ENCODE measurements at regions not wholly inside any gene's neighbourhood (a gene's known extent, or its start where the extent isn't known, plus 50 kb on each side); places are given as distances from the start of the nearest gene placed in this dataset.

GRCh38 chr3:104175696-104176095 is 1191.0 kb upstream of the ALCAM start:
- no peaks in the 10 kb centered on the region for H3K9me2 ChIP-seq (replicated peaks; ENCODE audit: insufficient read depth)
- no peaks in the 10 kb centered on the region for H3K27me3 ChIP-seq
- no peaks in the 10 kb centered on the region for H3K9me3 ChIP-seq (ENCODE audit: low read depth)
- H3K4me2 ChIP-seq = no peak overlapping the region
- no peak overlapping the region for H3K27ac ChIP-seq
- no peak for DNase-seq (ENCODE audit: low spot score)
- no peak overlapping the region for H2AFZ ChIP-seq
- H4K20me1 ChIP-seq (ENCODE audit: insufficient read depth, poor library complexity, severe bottlenecking) = no peaks in the 10 kb centered on the region
- TF ChIP-seq EZH2 (IDR thresholded peaks at IDR 0.05; ENCODE audit: borderline replicate concordance) (no peak), EZH2phosphoT487 (IDR thresholded peaks at IDR 0.05; ENCODE audit: low read depth, severe bottlenecking, unreplicated experiment) (no peak), CTCF (IDR thresholded peaks at IDR 0.05; ENCODE audit: poor library complexity) (no peak)
- H3K4me3 ChIP-seq = no peak overlapping the region
- H3K36me3 ChIP-seq (replicated peaks; ENCODE audit: insufficient read depth, low read depth) = no peaks in the 10 kb centered on the region
- 90% methylated on average over 3 of the region's 3 CpGs for WGBS (ENCODE audit: low lambda C conversion rate, missing lambda C conversion rate)
- H3K79me2 ChIP-seq = no peaks in the 10 kb centered on the region
- H3K4me1 ChIP-seq (ENCODE audit: insufficient read depth) = no peaks in the 10 kb centered on the region

- no peak for DNase-seq (ENCODE audit: low spot score)
- Histone ChIP-seq H3K27me3 (no peaks in the 10 kb centered on the region), H3K79me2 (no peaks in the 10 kb centered on the region), H3K4me3 (no peak overlapping the region), H3K4me1 (ENCODE audit: insufficient read depth) (no peaks in the 10 kb centered on the region), H3K27ac (no peak overlapping the region), H3K4me2 (no peak overlapping the region), H3K9me2 (replicated peaks; ENCODE audit: insufficient read depth) (no peaks in the 10 kb centered on the region), H4K20me1 (ENCODE audit: insufficient read depth, poor library complexity, severe bottlenecking) (no peaks in the 10 kb centered on the region), H3K36me3 (replicated peaks; ENCODE audit: insufficient read depth, low read depth) (no peaks in the 10 kb centered on the region), H3K9me3 (ENCODE audit: low read depth) (no peaks in the 10 kb centered on the region), H2AFZ (no peak overlapping the region)
- TF ChIP-seq CTCF (IDR thresholded peaks at IDR 0.05; ENCODE audit: poor library complexity) = no peak
- TF ChIP-seq EZH2phosphoT487 (IDR thresholded peaks at IDR 0.05; ENCODE audit: low read depth, severe bottlenecking, unreplicated experiment) = no peak
- no peak for TF ChIP-seq EZH2 (IDR thresholded peaks at IDR 0.05; ENCODE audit: borderline replicate concordance)
- 64% methylated on average over 1 of the region's 1 CpG for WGBS (ENCODE audit: low lambda C conversion rate, missing lambda C conversion rate)
Measured at GRCh38 chr3:104176706-104177105, 1190.0 kb upstream of the ALCAM start.

GRCh38 chr3:104178680-104179079 is 1188.0 kb upstream of the ALCAM start:
- Histone ChIP-seq H2AFZ (no peak overlapping the region), H3K9me3 (ENCODE audit: low read depth) (no peaks in the 10 kb centered on the region), H3K27ac (no peak overlapping the region), H3K27me3 (no peaks in the 10 kb centered on the region), H3K79me2 (no peaks in the 10 kb centered on the region), H3K4me2 (no peak overlapping the region), H3K9me2 (replicated peaks; ENCODE audit: insufficient read depth) (no peaks in the 10 kb centered on the region), H3K36me3 (replicated peaks; ENCODE audit: insufficient read depth, low read depth) (no peaks in the 10 kb centered on the region), H4K20me1 (ENCODE audit: insufficient read depth, poor library complexity, severe bottlenecking) (no peaks in the 10 kb centered on the region), H3K4me1 (ENCODE audit: insufficient read depth) (no peaks in the 10 kb centered on the region), H3K4me3 (no peak overlapping the region)
- TF ChIP-seq EZH2 (IDR thresholded peaks at IDR 0.05; ENCODE audit: borderline replicate concordance) (no peak), EZH2phosphoT487 (IDR thresholded peaks at IDR 0.05; ENCODE audit: low read depth, severe bottlenecking, unreplicated experiment) (no peak), CTCF (IDR thresholded peaks at IDR 0.05; ENCODE audit: poor library complexity) (no peak)
- no peak for DNase-seq (ENCODE audit: low spot score)
- WGBS (ENCODE audit: low lambda C conversion rate, missing lambda C conversion rate) = 85% methylated on average over 3 of the region's 3 CpGs

DNA sequence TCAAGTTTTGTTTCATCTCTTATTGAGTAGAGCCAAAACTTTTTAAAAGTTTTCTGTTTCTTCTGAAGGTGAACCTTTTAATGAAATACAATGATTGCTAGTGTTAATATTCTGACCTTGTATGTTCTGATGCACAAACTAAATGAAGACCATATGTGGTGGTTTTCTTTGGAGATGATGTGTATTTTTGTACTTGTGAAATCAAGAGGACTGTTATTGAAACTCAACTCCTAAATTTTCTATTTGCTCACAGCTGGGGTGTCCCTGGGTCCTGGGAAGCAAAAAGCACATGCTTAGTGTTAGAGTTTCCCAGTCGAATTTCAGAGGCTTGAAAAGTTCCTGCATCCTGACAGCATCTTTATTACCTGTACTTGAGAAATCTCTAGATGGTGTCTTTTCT is 1185.8 kb upstream of the ALCAM start:
- Histone ChIP-seq H3K4me3 (no peak overlapping the region), H3K9me3 (ENCODE audit: low read depth) (no peaks in the 10 kb centered on the region), H3K27ac (no peak overlapping the region), H4K20me1 (ENCODE audit: insufficient read depth, poor library complexity, severe bottlenecking) (no peaks in the 10 kb centered on the region), H3K9me2 (replicated peaks; ENCODE audit: insufficient read depth) (no peaks in the 10 kb centered on the region), H3K4me1 (ENCODE audit: insufficient read depth) (no peaks in the 10 kb centered on the region), H3K79me2 (no peaks in the 10 kb centered on the region), H3K36me3 (replicated peaks; ENCODE audit: insufficient read depth, low read depth) (no peaks in the 10 kb centered on the region), H3K27me3 (no peaks in the 10 kb centered on the region), H2AFZ (no peak overlapping the region), H3K4me2 (no peak overlapping the region)
- no peak for DNase-seq (ENCODE audit: low spot score)
- TF ChIP-seq EZH2 (IDR thresholded peaks at IDR 0.05; ENCODE audit: borderline replicate concordance) (no peak), CTCF (IDR thresholded peaks at IDR 0.05; ENCODE audit: poor library complexity) (no peak), EZH2phosphoT487 (IDR thresholded peaks at IDR 0.05; ENCODE audit: low read depth, severe bottlenecking, unreplicated experiment) (no peak)
- 46% methylated on average over 1 of the region's 1 CpG for WGBS (ENCODE audit: low lambda C conversion rate, missing lambda C conversion rate)
